Hepatocyte (in vitro differentiated cells): ENCODE measurements at regions not wholly inside any gene's neighbourhood (a gene's known extent, or its start where the extent isn't known, plus 50 kb on each side); places are given as distances from the start of the nearest gene placed in this dataset.

Experiments used
- DNase-seq: peaks from one replicate; pipeline ENCODE4 v3.0.0-alpha.2; 2016; ENCODE audit warnings: low spot score
- H2AFZ ChIP-seq: fragments of 200-600 bp; sonication (generic); 2 replicates; pipeline ENCODE4 v1.6.0; 2016; ENCODE audit warnings: antibody characterized with exemption, mild to moderate bottlenecking
- H3K27ac ChIP-seq: fragments of 200-600 bp; sonication (generic); 2 replicates; pipeline ENCODE4 v1.5.1; 2016; ENCODE audit warnings: mild to moderate bottlenecking
- H3K27me3 ChIP-seq: fragments of 200-600 bp; sonication (generic); 2 replicates; pipeline ENCODE4 v1.6.1; 2016
- H3K36me3 ChIP-seq: fragments of 200-600 bp; sonication (generic); replicated peaks from 2 replicates; pipeline ENCODE4 v1.5.1; 2016; ENCODE audit warnings: low read depth; ENCODE audit not compliant: insufficient read depth
- H3K4me1 ChIP-seq: fragments of 200-600 bp; sonication (generic); 2 replicates; pipeline ENCODE4 v1.5.1; 2016; ENCODE audit warnings: mild to moderate bottlenecking, moderate library complexity; ENCODE audit not compliant: insufficient read depth
- H3K4me2 ChIP-seq: fragments of 200-600 bp; sonication (generic); 2 replicates; pipeline ENCODE4 v1.6.0; 2016
- H3K4me3 ChIP-seq: fragments of 200-600 bp; sonication (generic); 2 replicates; pipeline ENCODE4 v1.5.1; 2016; ENCODE audit warnings: mild to moderate bottlenecking
- H3K79me2 ChIP-seq: fragments of 200-600 bp; sonication (generic); 2 replicates; pipeline ENCODE4 v1.6.0; 2017; ENCODE audit warnings: mild to moderate bottlenecking
- H3K9me2 ChIP-seq: fragments of 200-600 bp; sonication (generic); replicated peaks from 2 replicates; pipeline ENCODE4 v1.6.0; 2017; ENCODE audit warnings: mild to moderate bottlenecking; ENCODE audit not compliant: insufficient read depth
- H3K9me3 ChIP-seq: fragments of 200-600 bp; sonication (generic); 2 replicates; pipeline ENCODE4 v1.5.1; 2016; ENCODE audit warnings: low read depth, mild to moderate bottlenecking
- H4K20me1 ChIP-seq: fragments of 200-600 bp; sonication (generic); 2 replicates; pipeline ENCODE4 v1.6.0; 2016; ENCODE audit warnings: mild to moderate bottlenecking; ENCODE audit not compliant: insufficient read depth, poor library complexity, severe bottlenecking
- CTCF ChIP-seq: fragments of 200-600 bp; sonication (generic); IDR thresholded peaks from 2 replicates; pipeline ENCODE4 v1.5.1; 2016; ENCODE audit warnings: antibody characterized with exemption, mild to moderate bottlenecking; ENCODE audit not compliant: poor library complexity
- EZH2 ChIP-seq: fragments of 200-600 bp; sonication (generic); IDR thresholded peaks from 2 replicates; pipeline ENCODE4 v1.6.1; 2016; ENCODE audit warnings: antibody characterized with exemption, mild to moderate bottlenecking, borderline replicate concordance
- EZH2phosphoT487 ChIP-seq: fragments of 200-600 bp; sonication (generic); IDR thresholded peaks from one replicate; pipeline ENCODE4 v1.6.1; 2018; ENCODE audit warnings: antibody characterized with exemption, mild to moderate bottlenecking, low read depth, moderate library complexity; ENCODE audit not compliant: unreplicated experiment, severe bottlenecking
- WGBS: methylation state at CpG from one replicate; pipeline ENCODE4 v1.1.6; 2016; ENCODE audit warnings: low lambda C conversion rate; ENCODE audit errors: missing lambda C conversion rate; 5-methylcytosine and 5-hydroxymethylcytosine counted together

GRCh38 chr11:41917900-41918299 lies 458.4 kb upstream of the LRRC4C start:
- WGBS = 81% methylated on average over 5 of the region's 5 CpGs
- H3K27me3 ChIP-seq = no peaks in the 10 kb centered on the region
- H3K9me3 ChIP-seq = no peaks in the 10 kb centered on the region
- no peaks in the 10 kb centered on the region for H3K4me1 ChIP-seq
- no peaks in the 10 kb centered on the region for H3K79me2 ChIP-seq
- no peak overlapping the region for H3K4me2 ChIP-seq
- no peaks in the 10 kb centered on the region for H3K9me2 ChIP-seq
- no peaks in the 10 kb centered on the region for H4K20me1 ChIP-seq
- no peak overlapping the region for H2AFZ ChIP-seq
- TF ChIP-seq EZH2phosphoT487 (no peak), CTCF (no peak), EZH2 (no peak)
- no peaks in the 10 kb centered on the region for H3K36me3 ChIP-seq
- H3K4me3 ChIP-seq = no peak overlapping the region
- no peak overlapping the region for H3K27ac ChIP-seq
- DNase-seq = no peak

GRCh38 chr11:41920374-41920773 lies 460.9 kb upstream of the LRRC4C start:
- H4K20me1 ChIP-seq = no peaks in the 10 kb centered on the region
- no peaks in the 10 kb centered on the region for H3K9me2 ChIP-seq
- no peak overlapping the region for H3K27ac ChIP-seq
- H2AFZ ChIP-seq = no peak overlapping the region
- H3K4me2 ChIP-seq = no peak overlapping the region
- no peaks in the 10 kb centered on the region for H3K4me1 ChIP-seq
- H3K4me3 ChIP-seq = no peak overlapping the region
- DNase-seq = no peak
- no peaks in the 10 kb centered on the region for H3K27me3 ChIP-seq
- H3K79me2 ChIP-seq = no peaks in the 10 kb centered on the region
- 46% methylated on average over 2 of the region's 2 CpGs for WGBS
- no peaks in the 10 kb centered on the region for H3K36me3 ChIP-seq
- H3K9me3 ChIP-seq = no peaks in the 10 kb centered on the region
- TF ChIP-seq EZH2 = no peak
- no peak for TF ChIP-seq EZH2phosphoT487
- TF ChIP-seq CTCF = no peak

GRCh38 chr11:41921746-41922390 lies 462.4 kb upstream of the LRRC4C start:
- Histone ChIP-seq H3K9me3 (no peaks in the 10 kb centered on the region), H3K27ac (no peak overlapping the region), H3K36me3 (no peaks in the 10 kb centered on the region), H3K4me2 (no peak overlapping the region), H2AFZ (no peak overlapping the region), H3K79me2 (no peaks in the 10 kb centered on the region), H3K9me2 (no peaks in the 10 kb centered on the region), H3K4me3 (no peak overlapping the region), H4K20me1 (no peaks in the 10 kb centered on the region), H3K27me3 (no peaks in the 10 kb centered on the region), H3K4me1 (no peaks in the 10 kb centered on the region)
- no peak for DNase-seq
- 64% methylated on average over 2 of the region's 2 CpGs for WGBS
- TF ChIP-seq EZH2 (no peak), EZH2phosphoT487 (no peak), CTCF (no peak)

- no peak for DNase-seq
- Histone ChIP-seq H3K9me3 (no peaks in the 10 kb centered on the region), H3K79me2 (no peaks in the 10 kb centered on the region), H3K27ac (no peak overlapping the region), H3K4me1 (no peaks in the 10 kb centered on the region), H3K9me2 (no peaks in the 10 kb centered on the region), H3K4me2 (no peak overlapping the region), H3K4me3 (no peak overlapping the region), H3K36me3 (no peaks in the 10 kb centered on the region), H3K27me3 (no peaks in the 10 kb centered on the region), H4K20me1 (no peaks in the 10 kb centered on the region), H2AFZ (no peak overlapping the region)
- no peak for TF ChIP-seq CTCF
- TF ChIP-seq EZH2 = no peak
- no peak for TF ChIP-seq EZH2phosphoT487
- WGBS = 81% methylated on average over 4 of the region's 4 CpGs
Measured at GRCh38 chr11:41926339-41926738, 466.9 kb upstream of the LRRC4C start.
